BE2C (cell line): ENCODE measurements at regions not wholly inside any gene's neighbourhood (a gene's known extent, or its start where the extent isn't known, plus 50 kb on each side); places are given as distances from the start of the nearest gene placed in this dataset.

Source experiments
- DNase-seq: peaks from one replicate; pipeline ENCODE4 v3.0.0-alpha.2; 2020
- H3K27me3 ChIP-seq: fragments of 250-450 bp; sonication (Bioruptor Pico); 2 replicates; pipeline ENCODE4 v1.5.1; 2020; ENCODE audit warnings: mild to moderate bottlenecking
- H3K36me3 ChIP-seq: fragments of 250-450 bp; sonication (Bioruptor Pico); 2 replicates; pipeline ENCODE4 v1.5.1; 2020; ENCODE audit warnings: mild to moderate bottlenecking
- H3K4me1 ChIP-seq: fragments of 250-450 bp; sonication (Bioruptor Pico); 2 replicates; pipeline ENCODE4 v1.5.1; 2020
- H3K4me3 ChIP-seq: 2 replicates; pipeline ENCODE4 v1.5.1; 2011; ENCODE audit warnings: low read depth, low read length
- H3K9me3 ChIP-seq: fragments of 250-450 bp; sonication (Bioruptor Pico); 2 replicates; pipeline ENCODE4 v1.5.1; 2020
- TF ChIP-seq, protein P1 (sequence below): IDR thresholded peaks from 2 replicates; pipeline ENCODE4 v1.5.1; 2012; ENCODE audit warnings: mild to moderate bottlenecking, low read depth, low read length

DNA sequence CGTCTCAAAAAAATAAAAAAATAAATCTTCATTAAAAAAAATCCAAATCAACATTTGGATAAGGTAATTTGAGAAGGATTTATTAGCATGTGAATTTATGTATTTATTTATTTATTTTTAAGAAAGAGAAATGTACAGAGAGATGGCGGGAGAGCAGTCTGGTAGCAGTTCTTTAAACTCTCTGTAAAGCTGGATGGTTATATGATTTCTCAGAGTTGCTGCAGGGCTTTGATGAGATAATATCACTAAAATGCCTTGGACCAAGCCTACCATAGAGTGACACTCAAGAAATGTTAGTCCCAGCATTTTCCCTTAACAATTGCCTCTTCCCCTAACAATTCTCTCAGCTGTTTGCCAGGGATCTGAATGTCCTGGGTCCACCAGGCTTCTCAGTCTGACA is 103.4 kb upstream of the LNX1 start:
- no peak for DNase-seq
- no peak overlapping the region for H3K4me3 ChIP-seq
- H3K4me1 ChIP-seq = no peaks in the 10 kb centered on the region
- no peaks in the 10 kb centered on the region for H3K36me3 ChIP-seq
- no peaks in the 10 kb centered on the region for H3K9me3 ChIP-seq
- H3K27me3 ChIP-seq = no peaks in the 10 kb centered on the region
- TF ChIP-seq, protein P1, sequence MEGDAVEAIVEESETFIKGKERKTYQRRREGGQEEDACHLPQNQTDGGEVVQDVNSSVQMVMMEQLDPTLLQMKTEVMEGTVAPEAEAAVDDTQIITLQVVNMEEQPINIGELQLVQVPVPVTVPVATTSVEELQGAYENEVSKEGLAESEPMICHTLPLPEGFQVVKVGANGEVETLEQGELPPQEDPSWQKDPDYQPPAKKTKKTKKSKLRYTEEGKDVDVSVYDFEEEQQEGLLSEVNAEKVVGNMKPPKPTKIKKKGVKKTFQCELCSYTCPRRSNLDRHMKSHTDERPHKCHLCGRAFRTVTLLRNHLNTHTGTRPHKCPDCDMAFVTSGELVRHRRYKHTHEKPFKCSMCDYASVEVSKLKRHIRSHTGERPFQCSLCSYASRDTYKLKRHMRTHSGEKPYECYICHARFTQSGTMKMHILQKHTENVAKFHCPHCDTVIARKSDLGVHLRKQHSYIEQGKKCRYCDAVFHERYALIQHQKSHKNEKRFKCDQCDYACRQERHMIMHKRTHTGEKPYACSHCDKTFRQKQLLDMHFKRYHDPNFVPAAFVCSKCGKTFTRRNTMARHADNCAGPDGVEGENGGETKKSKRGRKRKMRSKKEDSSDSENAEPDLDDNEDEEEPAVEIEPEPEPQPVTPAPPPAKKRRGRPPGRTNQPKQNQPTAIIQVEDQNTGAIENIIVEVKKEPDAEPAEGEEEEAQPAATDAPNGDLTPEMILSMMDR = no peak

DNA sequence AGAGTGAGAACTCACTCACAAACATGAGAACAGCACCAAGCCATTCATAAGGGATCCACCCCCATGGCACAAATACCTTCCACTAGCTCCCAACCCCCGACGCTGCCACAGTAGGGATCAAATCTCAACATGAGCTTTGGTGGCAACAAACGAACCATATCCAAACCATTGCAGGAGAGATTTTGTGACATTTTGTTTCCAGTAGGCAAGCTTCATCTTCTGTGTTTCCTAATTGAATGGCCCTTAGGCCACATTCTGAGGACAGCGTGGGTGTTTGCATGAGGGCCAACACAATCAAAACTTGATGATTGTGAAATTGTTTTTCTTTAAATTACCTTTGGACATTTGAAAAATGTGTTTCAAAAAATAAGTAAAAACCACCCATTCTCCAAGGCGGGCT is 102.6 kb upstream of the LNX1 start:
- H3K4me1 ChIP-seq = no peaks in the 10 kb centered on the region
- H3K4me3 ChIP-seq = no peak overlapping the region
- no peak for DNase-seq
- TF ChIP-seq, protein P1 = no peak
- no peaks in the 10 kb centered on the region for H3K36me3 ChIP-seq
- no peaks in the 10 kb centered on the region for H3K9me3 ChIP-seq
- no peaks in the 10 kb centered on the region for H3K27me3 ChIP-seq

DNA sequence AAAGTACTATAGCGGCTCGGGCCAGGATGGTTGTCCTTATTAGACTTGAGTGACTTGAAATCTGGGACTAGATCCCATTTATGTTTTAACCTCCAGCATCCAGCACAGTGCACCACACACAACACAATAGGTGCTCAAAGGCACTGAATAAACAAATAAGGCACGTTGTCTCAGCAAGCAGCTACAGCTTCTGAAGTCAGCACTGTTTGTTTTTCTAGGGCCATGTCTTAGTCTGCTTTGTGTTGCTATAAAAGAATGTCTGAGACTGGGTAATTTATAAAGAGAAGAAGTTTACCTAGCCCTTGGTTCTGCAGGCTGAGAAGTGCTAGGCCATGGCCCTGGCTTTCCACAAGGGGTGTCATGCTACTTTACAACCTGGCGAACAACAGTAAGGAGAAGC is 102.1 kb upstream of the LNX1 start:
- no peaks in the 10 kb centered on the region for H3K36me3 ChIP-seq
- no peaks in the 10 kb centered on the region for H3K9me3 ChIP-seq
- no peaks in the 10 kb centered on the region for H3K4me1 ChIP-seq
- TF ChIP-seq, protein P1 = no peak
- no peak for DNase-seq
- H3K27me3 ChIP-seq = no peaks in the 10 kb centered on the region
- H3K4me3 ChIP-seq = no peak overlapping the region

DNA sequence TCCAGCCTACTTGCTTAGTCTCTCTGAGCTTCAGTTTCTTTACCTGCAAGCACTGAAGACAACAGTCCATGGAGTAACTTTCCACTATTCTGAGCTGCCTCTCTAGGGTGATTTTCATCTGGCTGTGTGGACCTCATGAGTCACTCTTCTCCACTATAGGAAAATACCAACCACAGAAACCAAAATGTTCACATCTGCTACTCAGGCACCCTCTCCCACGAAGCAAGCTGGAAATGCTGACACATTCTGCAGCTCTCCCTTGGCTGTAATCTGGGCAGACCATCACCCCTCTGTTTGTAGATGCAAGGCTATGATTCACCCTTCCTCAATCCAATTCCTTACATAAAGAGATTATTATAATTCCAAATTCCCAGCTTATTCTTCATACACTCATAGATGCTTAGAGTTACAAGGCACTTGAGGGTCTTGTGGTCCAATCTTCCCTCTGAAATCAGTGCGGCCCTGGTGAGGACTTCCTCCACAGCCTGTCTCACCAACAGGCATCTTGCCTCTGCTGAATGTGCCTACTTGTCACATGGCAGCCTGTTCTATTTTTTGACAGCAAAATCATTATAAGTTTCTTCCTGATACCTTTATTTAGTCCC is 97.0 kb upstream of the LNX1 start:
- no peaks in the 10 kb centered on the region for H3K36me3 ChIP-seq
- no peaks in the 10 kb centered on the region for H3K9me3 ChIP-seq
- no peaks in the 10 kb centered on the region for H3K27me3 ChIP-seq
- no peaks in the 10 kb centered on the region for H3K4me1 ChIP-seq
- TF ChIP-seq, protein P1 = no peak
- H3K4me3 ChIP-seq = no peak overlapping the region
- no peak for DNase-seq

DNA sequence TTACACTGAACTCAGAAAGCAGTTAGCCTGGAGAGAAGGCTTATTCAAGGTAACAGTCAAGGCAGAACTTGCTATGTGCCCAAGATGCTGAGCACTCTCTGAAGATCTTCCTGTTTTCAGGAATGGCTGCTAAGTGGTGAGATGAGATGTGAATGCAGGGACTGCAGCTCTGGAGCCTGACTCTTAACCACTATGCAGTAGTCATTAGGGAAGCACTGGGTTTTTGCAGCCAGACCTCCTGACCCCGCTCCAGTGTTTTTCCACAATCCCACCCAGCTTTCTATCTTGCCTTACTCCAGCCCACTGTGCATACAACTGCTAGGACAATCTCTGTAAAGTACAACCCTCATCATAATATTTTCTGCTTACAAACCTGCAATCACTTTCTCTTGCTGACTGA is 95.2 kb upstream of the LNX1 start:
- DNase-seq = no peak
- TF ChIP-seq, protein P1 = no peak
- H3K27me3 ChIP-seq = no peaks in the 10 kb centered on the region
- H3K4me1 ChIP-seq = no peaks in the 10 kb centered on the region
- no peaks in the 10 kb centered on the region for H3K9me3 ChIP-seq
- H3K36me3 ChIP-seq = no peaks in the 10 kb centered on the region
- H3K4me3 ChIP-seq = no peak overlapping the region

GRCh38 chr4:53684136-53685130 is 93.1 kb upstream of the LNX1 start:
- H3K4me1 ChIP-seq = no peaks in the 10 kb centered on the region
- TF ChIP-seq, protein P1 = no peak
- no peak overlapping the region for H3K4me3 ChIP-seq
- no peaks in the 10 kb centered on the region for H3K27me3 ChIP-seq
- no peak for DNase-seq
- no peaks in the 10 kb centered on the region for H3K36me3 ChIP-seq
- H3K9me3 ChIP-seq = no peaks in the 10 kb centered on the region
